Parathyroid adenoma (tissue), 2 donors: ENCODE measurements at regions not wholly inside any gene's neighbourhood (a gene's known extent, or its start where the extent isn't known, plus 50 kb on each side); places are given as distances from the start of the nearest gene placed in this dataset.

Experiments
- H2AFZ ChIP-seq: fragments of 300-600 bp; sonication (generic); one replicate; pipeline ENCODE4 v1.7.0; 2017; ENCODE audit warnings: antibody characterized with exemption, mild to moderate bottlenecking
- H3K27ac ChIP-seq: fragments of 300-600 bp; sonication (generic); one replicate; pipeline ENCODE4 v1.7.0; 2017
- H3K27me3 ChIP-seq: fragments of 300-600 bp; sonication (generic); one replicate; pipeline ENCODE4 v1.7.0; 2017; ENCODE audit warnings: low read length; ENCODE audit not compliant: control insufficient read depth, insufficient read depth
- H3K36me3 ChIP-seq: fragments of 300-600 bp; sonication (generic); one replicate; pipeline ENCODE4 v1.7.0; 2017; ENCODE audit warnings: low read length; ENCODE audit not compliant: control insufficient read depth, insufficient read depth
- H3K4me1 ChIP-seq: fragments of 300-600 bp; sonication (generic); one replicate; pipeline ENCODE4 v1.7.0; 2017; ENCODE audit warnings: control low read depth
- H3K4me2 ChIP-seq: fragments of 300-600 bp; sonication (generic); one replicate; pipeline ENCODE4 v1.7.0; 2017; ENCODE audit warnings: low read length
- H3K4me3 ChIP-seq: fragments of 300-600 bp; sonication (generic); one replicate; pipeline ENCODE4 v1.7.0; 2017; ENCODE audit warnings: low read depth, low read length
- H3K79me2 ChIP-seq: fragments of 300-600 bp; sonication (generic); one replicate; pipeline ENCODE4 v1.7.0; 2017; ENCODE audit warnings: control low read depth
- H3K9ac ChIP-seq: fragments of 300-600 bp; sonication (generic); one replicate; pipeline ENCODE4 v1.7.0; 2017; ENCODE audit warnings: mild to moderate bottlenecking
- H3K9me3 ChIP-seq: fragments of 300-600 bp; sonication (generic); one replicate; pipeline ENCODE4 v1.7.0; 2017; ENCODE audit warnings: low read length; ENCODE audit not compliant: control insufficient read depth
- TF ChIP-seq, protein P1 (sequence below): fragments of 300-600 bp; sonication (generic); IDR thresholded peaks from one replicate; pipeline ENCODE4 v1.7.0; 2017; ENCODE audit warnings: antibody characterized with exemption, mild to moderate bottlenecking
- donor health status: primary hyperparathyroidism.

DNA sequence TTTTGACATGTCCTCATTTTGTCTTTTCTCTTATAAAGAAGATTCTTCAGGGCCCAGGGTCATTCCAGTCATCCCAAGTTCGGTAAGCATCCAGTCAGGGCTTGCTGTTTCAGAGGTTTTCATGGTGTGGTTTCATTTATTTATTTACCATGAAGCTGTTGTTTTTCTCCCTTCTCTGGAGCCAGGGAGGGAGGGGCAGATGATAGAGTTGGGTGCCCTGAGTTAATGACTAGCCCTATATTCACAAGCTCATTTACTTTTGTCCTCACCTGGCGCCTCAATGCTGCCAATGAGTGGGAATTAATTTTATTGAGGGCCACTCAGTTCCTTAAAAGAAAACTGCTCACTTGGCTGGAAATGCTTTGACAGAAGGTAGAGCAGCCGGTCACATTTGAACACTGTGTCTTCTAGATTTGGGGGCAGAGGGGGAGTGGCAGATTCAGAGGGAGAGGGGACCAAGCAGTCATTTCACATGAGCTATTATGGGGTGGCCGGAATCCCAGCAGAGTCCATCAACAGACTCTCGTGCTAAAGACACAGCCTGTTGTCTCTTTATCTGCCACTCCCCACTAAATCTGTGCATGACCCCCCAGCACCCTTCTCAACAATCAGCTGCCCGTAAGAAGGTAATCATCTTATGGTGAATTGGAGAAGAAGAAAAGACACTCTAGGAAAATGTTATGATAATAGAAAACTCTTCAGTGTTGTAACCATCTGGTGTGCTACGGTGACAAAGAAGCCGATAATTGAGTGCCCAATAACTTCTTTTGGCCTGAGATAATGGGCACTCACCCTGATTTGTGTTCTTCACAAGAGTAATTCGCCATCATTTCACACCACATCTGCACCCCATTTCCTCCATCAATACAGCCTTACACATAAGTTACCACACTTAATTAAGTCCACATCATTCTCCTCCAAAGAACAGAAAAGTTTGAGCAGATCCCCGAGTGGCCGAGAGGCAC lies 573.5 kb upstream of the JAG1 start:
- H3K79me2 ChIP-seq: no peaks in the 10 kb centered on the region
- TF ChIP-seq, protein P1, sequence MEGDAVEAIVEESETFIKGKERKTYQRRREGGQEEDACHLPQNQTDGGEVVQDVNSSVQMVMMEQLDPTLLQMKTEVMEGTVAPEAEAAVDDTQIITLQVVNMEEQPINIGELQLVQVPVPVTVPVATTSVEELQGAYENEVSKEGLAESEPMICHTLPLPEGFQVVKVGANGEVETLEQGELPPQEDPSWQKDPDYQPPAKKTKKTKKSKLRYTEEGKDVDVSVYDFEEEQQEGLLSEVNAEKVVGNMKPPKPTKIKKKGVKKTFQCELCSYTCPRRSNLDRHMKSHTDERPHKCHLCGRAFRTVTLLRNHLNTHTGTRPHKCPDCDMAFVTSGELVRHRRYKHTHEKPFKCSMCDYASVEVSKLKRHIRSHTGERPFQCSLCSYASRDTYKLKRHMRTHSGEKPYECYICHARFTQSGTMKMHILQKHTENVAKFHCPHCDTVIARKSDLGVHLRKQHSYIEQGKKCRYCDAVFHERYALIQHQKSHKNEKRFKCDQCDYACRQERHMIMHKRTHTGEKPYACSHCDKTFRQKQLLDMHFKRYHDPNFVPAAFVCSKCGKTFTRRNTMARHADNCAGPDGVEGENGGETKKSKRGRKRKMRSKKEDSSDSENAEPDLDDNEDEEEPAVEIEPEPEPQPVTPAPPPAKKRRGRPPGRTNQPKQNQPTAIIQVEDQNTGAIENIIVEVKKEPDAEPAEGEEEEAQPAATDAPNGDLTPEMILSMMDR: no peak
- no peak overlapping the region for H3K9ac ChIP-seq
- H3K27me3 ChIP-seq: no peaks in the 10 kb centered on the region
- no peak overlapping the region for H3K4me2 ChIP-seq
- H2AFZ ChIP-seq: no peak overlapping the region
- no peak overlapping the region for H3K4me3 ChIP-seq
- H3K4me1 ChIP-seq: no peaks in the 10 kb centered on the region
- H3K9me3 ChIP-seq: no peaks in the 10 kb centered on the region
- no peaks in the 10 kb centered on the region for H3K36me3 ChIP-seq
- no peak overlapping the region for H3K27ac ChIP-seq

DNA sequence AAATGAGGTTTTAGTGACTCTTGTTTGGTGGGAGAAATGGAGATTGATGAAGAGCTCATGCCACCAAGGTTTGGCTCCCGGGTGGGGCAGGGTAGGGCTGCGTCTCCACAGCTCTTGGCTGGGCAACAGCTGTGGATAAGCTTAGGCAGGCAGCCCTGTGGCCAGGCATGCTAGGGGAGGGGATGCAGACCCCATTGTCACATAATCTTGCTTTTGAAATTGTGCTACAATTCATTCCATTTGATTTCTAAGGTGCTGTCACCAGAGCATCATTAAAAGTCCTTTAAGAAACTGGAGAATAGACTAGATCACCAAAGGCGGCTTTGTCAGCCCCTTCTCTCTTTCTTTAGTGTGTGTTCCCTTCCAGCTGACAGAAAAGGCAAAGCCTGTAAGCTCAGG lies 574.2 kb upstream of the JAG1 start:
- Histone ChIP-seq H2AFZ (no peak overlapping the region), H3K9me3 (no peaks in the 10 kb centered on the region), H3K36me3 (no peaks in the 10 kb centered on the region), H3K27me3 (no peaks in the 10 kb centered on the region), H3K9ac (no peak overlapping the region), H3K4me1 (no peaks in the 10 kb centered on the region), H3K4me2 (no peak overlapping the region), H3K79me2 (no peaks in the 10 kb centered on the region), H3K27ac (no peak overlapping the region), H3K4me3 (no peak overlapping the region)
- TF ChIP-seq, protein P1: no peak

DNA sequence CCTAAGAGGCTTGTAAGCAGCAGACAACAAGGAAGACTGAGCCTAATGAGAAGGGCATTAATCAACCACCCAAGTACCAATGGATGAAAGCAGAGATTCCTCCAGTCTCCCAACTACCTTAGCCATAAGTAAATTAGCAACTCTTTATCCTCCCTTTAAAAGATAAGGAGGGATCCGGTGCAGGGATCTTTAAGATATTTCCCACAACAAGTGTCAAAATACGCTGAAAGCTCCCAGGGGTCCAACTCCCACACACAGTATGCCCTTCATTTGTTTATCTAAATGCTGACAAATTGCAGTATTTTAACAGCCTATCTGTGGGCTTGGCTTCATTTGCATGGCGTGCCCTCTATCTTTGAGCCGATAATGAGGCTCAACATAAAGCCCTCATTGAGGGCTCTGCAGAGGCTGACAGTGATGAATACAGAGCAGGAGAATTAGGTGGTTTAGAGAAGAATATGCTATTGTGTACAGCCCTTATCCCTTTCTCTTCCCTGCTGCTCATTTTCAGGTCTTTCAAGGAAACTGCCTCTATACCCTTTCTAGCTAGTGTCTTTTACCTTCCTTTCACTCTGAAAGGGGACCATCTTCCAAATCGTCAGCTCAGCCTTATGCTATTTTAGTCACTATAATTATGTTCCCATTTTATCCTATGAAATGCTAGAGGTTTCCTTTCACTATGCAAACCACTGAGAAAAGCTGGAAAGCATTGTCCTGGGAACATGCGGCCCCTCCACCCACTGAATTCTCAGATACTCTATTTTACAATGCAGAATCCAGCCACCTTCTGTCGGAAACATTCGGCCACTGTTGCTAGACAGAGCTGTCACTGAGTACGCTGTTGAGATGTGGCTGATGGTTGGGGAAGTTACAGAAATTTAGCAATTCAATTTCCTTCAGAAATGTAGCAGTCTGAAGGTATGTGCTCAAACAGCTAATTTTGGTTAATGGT lies 575.2 kb upstream of the JAG1 start:
- Histone ChIP-seq H3K9ac (no peak overlapping the region), H3K9me3 (no peaks in the 10 kb centered on the region), H3K27ac (no peak overlapping the region), H2AFZ (no peak overlapping the region), H3K4me3 (no peak overlapping the region), H3K79me2 (no peaks in the 10 kb centered on the region), H3K27me3 (no peaks in the 10 kb centered on the region), H3K4me2 (no peak overlapping the region), H3K36me3 (no peaks in the 10 kb centered on the region), H3K4me1 (no peaks in the 10 kb centered on the region)
- TF ChIP-seq, protein P1: no peak

DNA sequence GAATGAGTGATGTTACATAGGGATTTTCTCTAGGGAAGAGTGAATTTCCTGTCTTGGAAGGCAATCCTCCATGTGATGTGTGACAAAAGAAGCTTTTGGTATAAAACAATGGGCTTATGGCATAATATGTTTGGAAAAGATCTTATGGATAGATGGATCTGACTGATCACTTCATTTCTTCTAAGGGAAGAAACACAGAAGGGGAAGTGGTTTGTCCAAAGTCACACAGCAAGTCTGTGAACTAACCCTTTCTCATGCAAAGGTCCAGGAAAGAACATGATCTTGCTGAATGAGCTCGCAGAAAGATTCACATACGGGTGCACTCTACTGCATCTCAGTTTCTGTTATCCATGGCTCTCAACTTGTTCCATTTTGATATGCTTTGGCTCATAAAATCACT lies 575.9 kb upstream of the JAG1 start:
- Histone ChIP-seq H3K4me3 (no peak overlapping the region), H3K9me3 (no peaks in the 10 kb centered on the region), H3K4me1 (no peaks in the 10 kb centered on the region), H3K9ac (no peak overlapping the region), H3K4me2 (no peak overlapping the region), H3K36me3 (no peaks in the 10 kb centered on the region), H3K79me2 (no peaks in the 10 kb centered on the region), H3K27ac (no peak overlapping the region), H3K27me3 (no peaks in the 10 kb centered on the region), H2AFZ (no peak overlapping the region)
- TF ChIP-seq, protein P1: no peak
